ENCODE measurements at regions not wholly inside any gene's neighbourhood (a gene's known extent, or its start where the extent isn't known, plus 50 kb on each side); places are given as distances from the start of the nearest gene placed in this dataset.

DNA sequence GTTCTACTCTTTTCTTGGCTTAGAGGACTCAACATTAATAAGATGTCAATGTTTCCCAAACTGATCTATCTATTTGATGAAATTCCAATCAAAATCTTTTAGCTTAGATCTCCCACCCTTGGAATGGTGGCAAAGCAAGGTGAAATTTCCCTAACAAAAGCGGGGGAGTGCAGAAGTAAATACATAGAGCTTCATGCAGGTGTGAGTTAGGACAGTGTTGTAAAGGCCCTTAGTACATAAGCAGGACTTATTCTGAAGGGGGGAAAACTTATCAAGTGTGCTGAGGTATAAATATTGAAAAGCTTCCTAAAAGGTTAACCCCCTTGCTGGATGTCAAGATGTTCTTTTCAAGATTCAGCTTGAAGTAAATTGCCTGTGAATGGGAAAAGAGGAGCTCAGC is 608.6 kb upstream of the CELF4 start:
- Histone ChIP-seq H3K27me3 (replicated peaks in 1 of 4; ENCODE audit: control insufficient read depth in 3 of 4, extremely low read depth in 1 of 4, insufficient read depth in 3 of 4, low read length in 3 of 4) (no peaks in the 10 kb centered on the region), H3K36me3 (ENCODE audit: control insufficient read depth in 2 of 4, insufficient read depth in 4 of 4, low read length in 3 of 4) (no peaks in the 10 kb centered on the region), H3K4me2 (ENCODE audit: insufficient read depth in 1 of 2, low read depth in 2 of 2, low read length in 2 of 2) (no peak overlapping the region), H4K5ac (ENCODE audit: insufficient read length, low read depth, low read length) (no peak overlapping the region), H2BK20ac (ENCODE audit: low read length) (no peak overlapping the region), H3K9me3 (ENCODE audit: insufficient read depth in 2 of 2, low read depth in 1 of 2, low read length in 1 of 2) (no peaks in the 10 kb centered on the region), H4K91ac (replicated peaks; ENCODE audit: insufficient read length, low read length) (no peak overlapping the region), H3K4me3 (ENCODE audit: extremely low read depth in 1 of 4, insufficient read depth in 2 of 4, low read depth in 3 of 4, low read length in 4 of 4) (no peak overlapping the region), H3K27ac (ENCODE audit: low read depth, low read length) (no peak overlapping the region), H4K8ac (ENCODE audit: extremely low read depth, insufficient read depth, low read length) (no peak overlapping the region), H3K4me1 (replicated peaks in 1 of 4; ENCODE audit: control insufficient read depth in 3 of 4, insufficient read depth in 4 of 4, low read length in 3 of 4) (peaks cover 0 to 2% (median 0%) of the 10 kb centered on the region in 4 experiments; a peak in 1 of 7 replicates), H2AFZ (ENCODE audit: low read length) (no peak overlapping the region), H3K79me1 (ENCODE audit: low read depth, low read length) (no peaks in the 10 kb centered on the region), H3K14ac (ENCODE audit: insufficient read length) (no peak overlapping the region), H3K4ac (replicated peaks; ENCODE audit: insufficient read length, low read depth, low read length) (no peak overlapping the region), H3K23me2 (ENCODE audit: low read depth, low read length) (no peaks in the 10 kb centered on the region), H2AK5ac (ENCODE audit: low read depth, low read length) (no peak overlapping the region), H2BK12ac (ENCODE audit: low read depth, low read length) (no peak overlapping the region), H3K18ac (ENCODE audit: extremely low read depth, low read length) (no peak overlapping the region), H3K9ac (replicated peaks in 1 of 4; ENCODE audit: extremely low read depth in 1 of 4, low read depth in 3 of 4, low read length in 3 of 4) (no peak overlapping the region), H3K56ac (replicated peaks; ENCODE audit: insufficient read length, low read depth, low read length) (no peak overlapping the region), H2BK15ac (ENCODE audit: low read length) (no peak overlapping the region), H2BK120ac (replicated peaks; ENCODE audit: low read depth, low read length) (no peak overlapping the region), H2BK5ac (ENCODE audit: low read depth, low read length) (no peak overlapping the region), H4K20me1 (replicated peaks in 1 of 2; ENCODE audit: control insufficient read depth in 1 of 2, insufficient read depth in 2 of 2, low read length in 2 of 2) (no peaks in the 10 kb centered on the region), H3K79me2 (ENCODE audit: control insufficient read depth in 1 of 2, insufficient read depth in 2 of 2, low read length in 2 of 2) (no peaks in the 10 kb centered on the region), H3K23ac (ENCODE audit: insufficient read length) (no peak overlapping the region)
- 71% methylated on average over 1 of the region's 1 CpG; no CpG with 5 or more reads in 1 of the 2 experiments for WGBS, 2 experiments (ENCODE audit: extremely low coverage in 1 of 2, insufficient coverage in 1 of 2, insufficient read length in 1 of 2, insufficient replicate concordance in 2 of 2, low coverage in 1 of 2, low lambda C conversion rate in 2 of 2, missing lambda C conversion rate in 1 of 2)
- ChIA-PET CTCF (ENCODE audit: partially characterized antibody) (interaction anchor here (0.7 to 0.9 kb wide), 3 partner anchors 15 to 1930 kb away, joined by 3 read pairs; no protein-coding TSS in a partner anchor), POLR2A (ENCODE audit: partially characterized antibody) (no interaction called here)
- FAIRE-seq (peak; percentile 77), DNase-seq (ENCODE audit: low read depth in 1 of 2, low spot score in 2 of 2) (no peak)
- TF ChIP-seq, protein P1, sequence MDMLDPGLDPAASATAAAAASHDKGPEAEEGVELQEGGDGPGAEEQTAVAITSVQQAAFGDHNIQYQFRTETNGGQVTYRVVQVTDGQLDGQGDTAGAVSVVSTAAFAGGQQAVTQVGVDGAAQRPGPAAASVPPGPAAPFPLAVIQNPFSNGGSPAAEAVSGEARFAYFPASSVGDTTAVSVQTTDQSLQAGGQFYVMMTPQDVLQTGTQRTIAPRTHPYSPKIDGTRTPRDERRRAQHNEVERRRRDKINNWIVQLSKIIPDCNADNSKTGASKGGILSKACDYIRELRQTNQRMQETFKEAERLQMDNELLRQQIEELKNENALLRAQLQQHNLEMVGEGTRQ (IDR thresholded peaks at IDR 0.05; ENCODE audit: low read length) = no peak
- TF ChIP-seq SRF (IDR thresholded peaks at IDR 0.05; ENCODE audit: low read depth, low read length) (no peak), KDM1A (IDR thresholded peaks at IDR 0.05; ENCODE audit: borderline replicate concordance, low read length) (no peak), TBP (IDR thresholded peaks at IDR 0.05; ENCODE audit: low read depth, low read length) (no peak), SIRT6 (IDR thresholded peaks at IDR 0.05; ENCODE audit: low read length) (no peak), SP1 (IDR thresholded peaks at IDR 0.05; ENCODE audit: low read depth, low read length) (no peak), RAD21 (IDR thresholded peaks at IDR 0.05 in 1 of 2, conservative IDR thresholded peaks at IDR 0.05 in 1 of 2; ENCODE audit: low read depth in 2 of 2, low read length in 2 of 2) (no peak), TAF7 (optimal IDR thresholded peaks at IDR 0.05; ENCODE audit: borderline replicate concordance, low read depth, low read length) (no peak), BCL11A (IDR thresholded peaks at IDR 0.05; ENCODE audit: low read depth in 2 of 2, low read length in 2 of 2) (no peak), RBBP5 (IDR thresholded peaks at IDR 0.05; ENCODE audit: borderline replicate concordance, low read depth, low read length) (no peak)
- TF ChIP-seq, protein P2, sequence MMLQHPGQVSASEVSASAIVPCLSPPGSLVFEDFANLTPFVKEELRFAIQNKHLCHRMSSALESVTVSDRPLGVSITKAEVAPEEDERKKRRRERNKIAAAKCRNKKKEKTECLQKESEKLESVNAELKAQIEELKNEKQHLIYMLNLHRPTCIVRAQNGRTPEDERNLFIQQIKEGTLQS (IDR thresholded peaks at IDR 0.05; ENCODE audit: insufficient read depth, low read depth, low read length) = no peak

All from H1 (cell line).